Omental fat pad (tissue), 3 donors: ENCODE measurements at regions not wholly inside any gene's neighbourhood (a gene's known extent, or its start where the extent isn't known, plus 50 kb on each side); places are given as distances from the start of the nearest gene placed in this dataset.

Experiments used
- ATAC-seq: fragments of 150-250 bp; one replicate; pipeline ENCODE4 v1.9.1; 2016; ENCODE audit warnings: mild to moderate bottlenecking, moderate library complexity; ENCODE audit not compliant: low FRiP score
- DNase-seq: peaks from one replicate; pipeline ENCODE4 v3.0.0-alpha.2; 2019; ENCODE audit warnings: low spot score
- CTCF ChIP-seq, 3 donors: fragments of 450-650 bp; IDR thresholded peaks; one replicate each; pipeline ENCODE4 v1.5.1; 2016 to 2017; ENCODE audit warnings: antibody characterized with exemption in 3 of 3, mild to moderate bottlenecking in 3 of 3, moderate library complexity in 2 of 3

- DNase-seq = no peak
- TF ChIP-seq CTCF (IDR thresholded peaks at IDR 0.05) = no peak
- no peak for ATAC-seq
Observed at GRCh38 chr1:4021974-4022268, 121.8 kb upstream of the C1orf174 start.

- TF ChIP-seq CTCF (IDR thresholded peaks at IDR 0.05) = no peak
- ATAC-seq (no peak), DNase-seq (no peak)
Observed at GRCh38 chr1:4022715-4023114, 122.6 kb upstream of the C1orf174 start.

- ATAC-seq (no peak), DNase-seq (no peak)
- no peak for TF ChIP-seq CTCF (IDR thresholded peaks at IDR 0.05)
Observed at GRCh38 chr1:4023678-4024077, 123.6 kb upstream of the C1orf174 start.

GRCh38 chr1:4024811-4025210 lies 124.7 kb upstream of the C1orf174 start:
- no peak for TF ChIP-seq CTCF (IDR thresholded peaks at IDR 0.05)
- DNase-seq (no peak), ATAC-seq (no peak)

GRCh38 chr1:4025752-4026151 lies 125.7 kb upstream of the C1orf174 start:
- TF ChIP-seq CTCF (IDR thresholded peaks at IDR 0.05) = no peak
- DNase-seq (no peak), ATAC-seq (no peak)

- TF ChIP-seq CTCF (IDR thresholded peaks at IDR 0.05) = no peak
- no peak for DNase-seq
- ATAC-seq = no peak
Observed at GRCh38 chr1:4027008-4027407, 126.9 kb upstream of the C1orf174 start.

- no peak for TF ChIP-seq CTCF (IDR thresholded peaks at IDR 0.05)
- no peak for DNase-seq
- no peak for ATAC-seq
Observed at GRCh38 chr1:4027492-4028138, 127.5 kb upstream of the C1orf174 start.
